Gastroesophageal sphincter (tissue), 4 donors: ENCODE measurements at regions not wholly inside any gene's neighbourhood (a gene's known extent, or its start where the extent isn't known, plus 50 kb on each side); places are given as distances from the start of the nearest gene placed in this dataset.

Source experiments
- ATAC-seq: fragments of 150-250 bp; one replicate; pipeline ENCODE4 v1.9.1; 2016; ENCODE audit warnings: mild to moderate bottlenecking, moderate library complexity
- H3K27ac ChIP-seq, 4 donors: fragments of 200-600 bp; sonication (generic) in 3 of 4; 1 replicate in 3 of 4; 2 replicates in 1 of 4; pipeline ENCODE4 v1.5.1; 2016 to 2019
- H3K27me3 ChIP-seq: fragments of 200-600 bp; sonication (generic); one replicate; pipeline ENCODE4 v1.5.1; 2019
- H3K36me3 ChIP-seq, 2 donors: fragments of 200-600 bp; sonication (generic); one replicate each; pipeline ENCODE4 v1.5.1; 2019; ENCODE audit warnings: control low read depth in 1 of 2
- H3K4me1 ChIP-seq, 3 donors: fragments of 200-600 bp; sonication (generic); 1 replicate in 2 of 3; 2 replicates in 1 of 3; pipeline ENCODE4 v1.5.1; 2016 to 2019; ENCODE audit warnings: control low read depth in 2 of 3
- H3K4me3 ChIP-seq, 2 donors: fragments of 200-600 bp; sonication (generic); one replicate each; pipeline ENCODE4 v1.5.1; 2019; ENCODE audit warnings: mild to moderate bottlenecking in 1 of 2, moderate library complexity in 1 of 2
- H3K9me3 ChIP-seq, 3 donors: fragments of 200-600 bp; sonication (generic); one replicate each; pipeline ENCODE4 v1.5.1; 2017 to 2019; ENCODE audit warnings: control low read depth in 2 of 3
- EP300 ChIP-seq: sonication (generic); formaldehyde crosslinking; IDR thresholded peaks from one replicate; pipeline ENCODE4 v1.6.1; 2017; ENCODE audit warnings: antibody characterized with exemption, mild to moderate bottlenecking
- POLR2A ChIP-seq, 2 donors: fragments of 450-650 bp; IDR thresholded peaks; one replicate each; pipeline ENCODE4 v1.6.1; 2017; ENCODE audit warnings: antibody characterized with exemption in 2 of 2, mild to moderate bottlenecking in 2 of 2, moderate library complexity in 1 of 2
- POLR2AphosphoS5 ChIP-seq: sonication (generic); formaldehyde crosslinking; IDR thresholded peaks from one replicate; pipeline ENCODE4 v1.6.1; 2017; ENCODE audit warnings: antibody characterized with exemption
- WGBS, 2 donors: methylation state at CpG; one replicate each; pipeline ENCODE4 v1.1.5; 2018; ENCODE audit warnings: low coverage in 1 of 2; 5-methylcytosine and 5-hydroxymethylcytosine counted together
- TF ChIP-seq, protein P1 (sequence below), 4 experiments: fragments of 200-600 bp in 2 of 4; fragments of 450-650 bp in 2 of 4; sonication (generic) in 1 of 4; IDR thresholded peaks; one replicate each; pipeline ENCODE4 v1.5.1; 2017 to 2019; ENCODE audit warnings: antibody characterized with exemption in 4 of 4, mild to moderate bottlenecking in 2 of 4, moderate library complexity in 2 of 4

DNA sequence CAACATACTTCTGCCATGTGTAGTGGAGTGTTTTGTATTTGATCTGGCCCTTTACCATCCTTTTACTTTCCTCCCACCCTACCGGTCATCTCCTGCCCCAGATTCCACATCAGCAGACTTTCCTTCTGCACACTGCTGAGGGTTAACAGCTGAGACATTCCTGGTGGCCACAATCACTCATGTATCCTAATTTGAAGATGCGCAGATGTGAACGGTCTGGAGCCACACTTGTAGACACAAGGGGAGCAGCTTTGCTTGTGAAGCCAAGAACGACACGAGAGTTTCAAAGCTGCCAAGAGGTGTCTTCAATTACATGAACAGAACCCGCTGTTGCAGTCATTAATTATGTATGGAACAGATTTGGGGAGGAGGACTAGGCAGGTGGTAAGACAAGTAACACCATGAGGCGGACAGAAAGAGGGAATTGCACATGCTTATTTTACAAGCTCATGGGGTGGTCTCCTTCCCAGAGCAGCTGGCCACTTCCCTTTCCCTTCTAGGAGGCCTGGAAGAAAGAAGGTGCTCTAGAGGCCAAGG is 260.7 kb upstream of the KLHL29 start:
- no peak overlapping the region for H3K27ac ChIP-seq
- no peak overlapping the region for H3K4me3 ChIP-seq
- no peaks in the 10 kb centered on the region for H3K4me1 ChIP-seq
- H3K36me3 ChIP-seq: no peaks in the 10 kb centered on the region
- no peaks in the 10 kb centered on the region for H3K27me3 ChIP-seq
- no peak for ATAC-seq
- no peaks in the 10 kb centered on the region for H3K9me3 ChIP-seq
- 43 to 69% methylated on average over 5 to 7 of the region's 7 CpGs for WGBS, 2 donors
- TF ChIP-seq POLR2AphosphoS5 (no peak), EP300 (no peak), POLR2A (IDR thresholded peaks at IDR 0.05) (no peak)
- TF ChIP-seq, protein P1, sequence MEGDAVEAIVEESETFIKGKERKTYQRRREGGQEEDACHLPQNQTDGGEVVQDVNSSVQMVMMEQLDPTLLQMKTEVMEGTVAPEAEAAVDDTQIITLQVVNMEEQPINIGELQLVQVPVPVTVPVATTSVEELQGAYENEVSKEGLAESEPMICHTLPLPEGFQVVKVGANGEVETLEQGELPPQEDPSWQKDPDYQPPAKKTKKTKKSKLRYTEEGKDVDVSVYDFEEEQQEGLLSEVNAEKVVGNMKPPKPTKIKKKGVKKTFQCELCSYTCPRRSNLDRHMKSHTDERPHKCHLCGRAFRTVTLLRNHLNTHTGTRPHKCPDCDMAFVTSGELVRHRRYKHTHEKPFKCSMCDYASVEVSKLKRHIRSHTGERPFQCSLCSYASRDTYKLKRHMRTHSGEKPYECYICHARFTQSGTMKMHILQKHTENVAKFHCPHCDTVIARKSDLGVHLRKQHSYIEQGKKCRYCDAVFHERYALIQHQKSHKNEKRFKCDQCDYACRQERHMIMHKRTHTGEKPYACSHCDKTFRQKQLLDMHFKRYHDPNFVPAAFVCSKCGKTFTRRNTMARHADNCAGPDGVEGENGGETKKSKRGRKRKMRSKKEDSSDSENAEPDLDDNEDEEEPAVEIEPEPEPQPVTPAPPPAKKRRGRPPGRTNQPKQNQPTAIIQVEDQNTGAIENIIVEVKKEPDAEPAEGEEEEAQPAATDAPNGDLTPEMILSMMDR (IDR thresholded peaks at IDR 0.05): no peak

DNA sequence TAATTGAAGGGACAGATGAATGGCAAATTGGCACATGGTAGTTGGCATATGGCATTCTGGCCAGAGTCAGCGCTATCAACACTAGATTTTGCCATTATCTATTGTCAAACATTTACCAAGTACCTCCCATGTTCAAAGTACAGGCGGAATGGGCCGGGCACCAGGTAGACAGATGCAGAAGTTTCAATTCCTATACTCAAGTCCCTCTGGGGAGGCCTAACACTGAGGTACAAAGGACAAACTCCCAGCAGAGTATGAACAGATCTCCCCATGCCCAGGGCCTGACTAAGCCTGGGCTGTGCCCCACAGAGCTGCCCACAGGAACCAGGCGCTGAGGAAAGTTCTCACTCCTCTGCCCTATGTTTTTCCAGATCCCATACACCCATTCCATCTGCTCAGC is 257.5 kb upstream of the KLHL29 start:
- Histone ChIP-seq H3K4me3 (no peak overlapping the region), H3K27me3 (no peaks in the 10 kb centered on the region), H3K36me3 (no peaks in the 10 kb centered on the region), H3K27ac (no peak overlapping the region), H3K9me3 (no peaks in the 10 kb centered on the region), H3K4me1 (no peaks in the 10 kb centered on the region)
- 80 to 100% methylated on average over 1 to 3 of the region's 4 CpGs for WGBS, 2 donors
- TF ChIP-seq, protein P1 (IDR thresholded peaks at IDR 0.05): no peak
- no peak for TF ChIP-seq POLR2AphosphoS5
- TF ChIP-seq EP300: no peak
- no peak for TF ChIP-seq POLR2A (IDR thresholded peaks at IDR 0.05)
- ATAC-seq: no peak

- Histone ChIP-seq H3K9me3 (no peaks in the 10 kb centered on the region), H3K4me1 (no peaks in the 10 kb centered on the region), H3K36me3 (no peaks in the 10 kb centered on the region), H3K27ac (no peak overlapping the region), H3K27me3 (no peaks in the 10 kb centered on the region), H3K4me3 (no peak overlapping the region)
- WGBS, 2 donors: 94 to 97% methylated on average over 3 to 6 of the region's 7 CpGs
- no peak for ATAC-seq
- TF ChIP-seq POLR2AphosphoS5 (no peak), POLR2A (IDR thresholded peaks at IDR 0.05) (no peak), EP300 (no peak)
- TF ChIP-seq, protein P1 (IDR thresholded peaks at IDR 0.05): no peak
These were observed 256.2 kb upstream of the KLHL29 start for GRCh38 chr2:23128684-23129292.

DNA sequence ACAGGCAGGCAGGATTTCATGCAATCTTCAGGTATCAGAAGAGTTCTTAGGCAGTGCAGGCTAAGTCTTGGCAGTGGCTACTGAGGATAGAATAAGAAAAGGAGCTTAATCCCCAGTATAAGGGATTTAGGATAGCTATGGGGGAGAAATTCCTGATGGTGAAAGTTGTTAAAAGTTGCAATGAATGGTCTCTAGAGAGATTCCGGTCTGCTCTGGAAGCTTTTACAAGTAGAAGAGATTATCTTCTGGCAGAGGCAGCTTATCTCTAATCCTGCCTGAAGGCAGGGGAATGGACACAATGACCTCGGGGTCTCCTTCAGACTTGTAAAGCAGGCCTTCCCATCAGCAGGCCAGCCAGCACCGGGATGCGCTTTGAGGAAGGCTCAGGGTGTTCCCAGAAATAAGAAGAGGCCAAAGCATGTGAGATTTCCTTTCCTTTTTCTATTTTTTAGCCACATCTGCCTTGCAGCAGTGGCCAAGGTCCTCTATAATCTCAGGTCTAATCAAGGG is 253.9 kb upstream of the KLHL29 start:
- Histone ChIP-seq H3K27me3 (no peaks in the 10 kb centered on the region), H3K27ac (no peak overlapping the region), H3K36me3 (no peaks in the 10 kb centered on the region), H3K9me3 (no peaks in the 10 kb centered on the region), H3K4me3 (no peak overlapping the region), H3K4me1 (peaks cover 0 to 19% (median 14%) of the 10 kb centered on the region in 3 donors)
- ATAC-seq: no peak
- TF ChIP-seq POLR2A (IDR thresholded peaks at IDR 0.05): no peak
- TF ChIP-seq, protein P1 (IDR thresholded peaks at IDR 0.05): no peak
- TF ChIP-seq POLR2AphosphoS5: no peak
- no peak for TF ChIP-seq EP300
- WGBS, 2 donors: 86 to 92% methylated on average over 4 of the region's 4 CpGs

DNA sequence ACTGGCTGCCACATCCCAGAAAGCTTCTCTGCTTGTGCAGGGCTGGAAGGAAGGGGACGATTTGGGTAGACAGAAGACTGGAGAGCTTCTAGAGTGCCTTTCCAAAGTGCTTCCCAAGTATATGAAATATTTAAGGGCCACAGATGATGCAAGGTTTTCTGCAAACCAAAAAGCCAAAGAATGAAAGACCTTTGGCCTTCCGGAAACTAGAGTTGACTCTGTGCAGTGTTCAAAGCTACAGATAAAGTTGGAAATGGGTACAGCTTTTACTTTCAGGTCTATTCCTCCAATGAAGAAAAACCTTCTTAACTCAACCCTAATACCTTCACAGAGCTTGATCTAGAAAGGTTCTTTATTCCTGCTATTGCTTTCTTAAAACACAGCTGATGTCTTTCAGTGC is 253.0 kb upstream of the KLHL29 start:
- no peaks in the 10 kb centered on the region for H3K36me3 ChIP-seq
- no peaks in the 10 kb centered on the region for H3K9me3 ChIP-seq
- no peaks in the 10 kb centered on the region for H3K27me3 ChIP-seq
- H3K4me3 ChIP-seq: no peak overlapping the region
- no peak for ATAC-seq
- H3K27ac ChIP-seq: no peak overlapping the region
- TF ChIP-seq, protein P1 (IDR thresholded peaks at IDR 0.05): no peak
- no peak for TF ChIP-seq EP300
- no peak for TF ChIP-seq POLR2A (IDR thresholded peaks at IDR 0.05)
- no peak for TF ChIP-seq POLR2AphosphoS5
- 85 to 94% methylated on average over 2 of the region's 2 CpGs for WGBS, 2 donors
- peaks cover 0 to 19% (median 14%) of the 10 kb centered on the region in 3 donors for H3K4me1 ChIP-seq
